Esophagus squamous epithelium (tissue), 4 donors: ENCODE measurements at regions not wholly inside any gene's neighbourhood (a gene's known extent, or its start where the extent isn't known, plus 50 kb on each side); places are given as distances from the start of the nearest gene placed in this dataset.

Experiments used
- CTCF ChIP-seq, 6 experiments: fragments of 450-650 bp in 4 of 6; fragments of 200-600 bp in 2 of 6; sonication (generic) in 2 of 6; IDR thresholded peaks; one replicate each; pipeline ENCODE4 v1.5.1; 2016 to 2019; ENCODE audit warnings: antibody characterized with exemption in 6 of 6, mild to moderate bottlenecking in 4 of 6, moderate library complexity in 4 of 6
- POLR2A ChIP-seq, 4 donors: fragments of 450-650 bp; IDR thresholded peaks; one replicate each; pipeline ENCODE4 v1.6.1; 2017; ENCODE audit warnings: antibody characterized with exemption in 4 of 4, mild to moderate bottlenecking in 4 of 4, moderate library complexity in 3 of 4

GRCh38 chr15:96390986-96391385, 60.5 kb downstream of the NR2F2 start:
- TF ChIP-seq CTCF (IDR thresholded peaks at IDR 0.05) (no peak), POLR2A (IDR thresholded peaks at IDR 0.05) (no peak)
